ENCODE measurements at regions not wholly inside any gene's neighbourhood (a gene's known extent, or its start where the extent isn't known, plus 50 kb on each side); places are given as distances from the start of the nearest gene placed in this dataset.
"Not testable (repeated sequence)": the region's sequence is repeated elsewhere in the genome, so short reads cannot be mapped to it uniquely, and the experiment has no call there.

- no peak for DNase-seq
Observed at GRCh38 chr3:151593928-151594327, 133.1 kb upstream of the IGSF10 start.

- DNase-seq: no peak
Observed at GRCh38 chr3:151592287-151592686, 131.4 kb upstream of the IGSF10 start.

- no peak for DNase-seq
Observed at GRCh38 chr3:151591441-151591840, 130.6 kb upstream of the IGSF10 start.

DNA sequence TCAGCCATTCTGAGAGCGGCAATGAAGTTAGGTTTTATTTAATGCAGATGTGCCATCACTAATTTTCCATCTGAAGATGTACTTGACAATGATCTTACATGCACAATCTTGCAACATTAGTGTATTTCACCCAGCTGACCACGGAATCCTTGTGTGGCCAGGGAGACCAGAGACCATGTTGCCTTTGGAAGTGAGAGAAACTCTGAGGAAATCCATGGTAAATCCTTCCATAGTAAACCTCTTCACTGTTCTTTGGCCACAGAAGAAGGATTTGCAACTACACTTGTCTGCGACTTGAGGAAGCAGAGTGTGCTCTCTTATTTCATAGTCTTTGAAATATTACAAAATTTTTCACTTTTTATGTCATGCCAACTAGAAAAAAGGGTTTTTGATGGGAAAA, 128.4 kb upstream of the IGSF10 start:
- DNase-seq: no peak

GRCh38 chr3:151587659-151588058, 126.8 kb upstream of the IGSF10 start:
- DNase-seq: not testable (repeated sequence)

DNA sequence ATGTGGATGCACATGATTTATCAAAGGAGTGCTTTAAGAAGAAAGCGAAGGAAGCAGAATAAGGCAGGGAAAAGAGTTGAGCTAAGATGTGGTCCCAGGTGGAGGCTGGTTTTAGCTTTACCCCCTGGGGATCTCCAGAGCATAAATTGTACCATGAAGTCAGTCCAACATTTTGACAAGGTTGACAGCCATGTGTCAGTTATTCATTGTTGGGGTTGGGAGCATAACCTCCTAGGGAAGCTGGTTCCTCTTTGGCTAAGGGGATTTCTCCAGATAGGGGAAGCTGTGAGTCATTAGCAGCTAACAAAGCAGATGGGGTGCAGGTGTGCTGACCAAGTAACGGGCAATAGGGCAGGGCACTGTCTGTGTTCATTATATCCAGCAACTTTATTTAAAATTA, 123.7 kb upstream of the IGSF10 start:
- DNase-seq: no peak

DNA sequence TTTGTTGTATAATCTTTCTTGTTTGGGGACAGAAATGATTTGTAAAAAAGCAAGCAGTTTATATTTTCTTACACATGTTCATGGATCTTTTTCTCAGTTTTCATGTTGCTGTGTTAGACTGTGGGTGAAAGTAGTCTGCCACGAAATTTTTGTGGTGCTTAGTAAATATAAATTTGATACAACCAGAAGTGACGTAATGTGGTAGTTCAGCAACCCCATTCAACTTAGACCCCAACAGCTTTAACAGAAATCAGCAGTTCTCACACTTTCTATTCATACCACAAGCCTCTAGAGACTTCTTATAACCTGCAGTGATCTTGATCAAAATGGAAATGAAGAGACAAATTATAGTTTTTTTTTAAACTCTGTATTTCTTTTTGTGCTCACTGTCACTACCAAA, 120.2 kb upstream of the IGSF10 start:
- DNase-seq: no peak

- no peak for DNase-seq
Observed at GRCh38 chr3:151580591-151580990, 119.7 kb upstream of the IGSF10 start.

DNA sequence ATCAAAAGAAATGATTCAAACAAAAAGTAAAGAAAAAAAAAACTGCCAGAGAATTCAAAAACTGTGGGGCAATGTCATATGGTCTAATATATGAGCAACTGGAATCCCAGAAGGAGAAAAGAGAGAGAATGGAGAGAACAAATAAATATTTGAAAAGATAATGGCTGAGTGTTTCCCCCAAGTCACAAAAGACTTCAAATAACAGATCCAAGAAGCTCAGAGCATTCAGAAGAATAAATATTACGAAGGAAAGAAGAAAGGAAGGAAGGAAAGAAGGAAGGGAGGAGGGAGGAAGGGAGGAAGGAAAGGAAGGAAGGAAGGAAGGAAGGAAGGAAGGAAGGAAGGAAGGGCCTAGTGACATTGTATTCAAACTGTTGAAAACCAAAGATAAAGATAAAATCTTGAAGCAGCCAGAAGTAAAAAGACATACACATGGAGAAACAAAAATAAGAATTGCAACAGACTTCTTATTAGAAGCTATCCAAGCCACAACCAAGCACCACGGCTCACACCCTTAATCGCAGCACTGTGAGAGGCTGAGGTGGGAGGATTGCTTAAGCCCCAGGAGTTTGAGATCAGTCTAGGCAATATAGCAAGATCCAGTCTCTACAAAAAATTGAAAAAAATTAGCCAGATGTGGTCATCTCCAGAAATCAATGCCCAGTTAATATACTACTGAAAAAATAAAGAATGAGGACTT, 118.9 kb upstream of the IGSF10 start:
- DNase-seq: no peak

GRCh38 chr3:151578495-151578894, 117.6 kb upstream of the IGSF10 start:
- DNase-seq: no peak

DNA sequence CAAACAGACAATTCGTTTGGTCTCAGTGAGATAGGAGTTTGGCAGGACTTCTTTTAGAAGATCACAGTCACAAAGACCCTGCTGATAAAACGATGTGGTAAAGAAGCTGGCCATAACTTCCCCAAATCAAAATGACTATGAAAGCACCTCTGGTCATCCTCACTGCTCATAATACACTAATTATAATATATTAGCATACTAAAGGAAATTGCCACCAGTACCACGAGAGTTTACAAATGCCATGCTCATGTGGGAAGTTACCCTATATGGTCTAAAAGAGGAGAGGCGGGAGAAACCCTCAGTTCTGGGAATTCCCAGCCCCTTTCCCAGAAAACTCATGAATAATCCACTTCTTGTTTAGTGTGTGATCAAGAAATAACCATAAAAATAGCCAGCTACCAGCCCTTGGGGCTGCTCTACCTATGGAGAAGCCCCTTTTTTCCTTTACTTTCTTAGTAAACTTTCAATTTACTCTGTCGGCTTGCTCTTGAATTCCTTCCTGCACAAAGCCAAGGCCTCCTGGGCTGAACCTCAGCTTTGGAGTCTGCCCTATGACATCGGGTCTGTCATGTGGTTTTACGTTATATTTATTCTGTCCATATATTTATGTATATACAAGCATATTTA, 115.8 kb upstream of the IGSF10 start:
- no peak for DNase-seq

GRCh38 chr3:151568184-151568583, 107.3 kb upstream of the IGSF10 start:
- DNase-seq: peak; percentile 23

DNA sequence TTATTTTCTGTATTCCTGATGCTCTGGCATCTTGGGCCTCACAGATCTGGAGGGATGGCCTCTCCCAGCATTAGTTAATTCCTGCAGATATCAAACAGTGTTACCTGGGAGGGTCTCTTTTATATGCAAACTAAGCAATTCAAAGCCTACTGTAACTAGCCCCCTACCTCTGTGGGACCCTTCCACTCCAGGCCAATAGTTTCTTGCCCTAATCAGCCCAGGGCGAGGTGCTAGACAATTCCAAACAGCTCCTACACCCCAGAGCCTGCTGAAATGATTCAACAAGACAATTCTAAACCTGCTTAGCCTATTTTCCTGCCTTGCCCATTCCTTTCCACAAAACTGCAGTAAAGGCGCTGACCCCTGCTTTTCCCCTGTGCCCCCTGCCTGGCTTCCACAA, 106.6 kb upstream of the IGSF10 start:
- no peak for DNase-seq

GRCh38 chr3:151564261-151564660, 103.4 kb upstream of the IGSF10 start:
- DNase-seq: no peak

DNA sequence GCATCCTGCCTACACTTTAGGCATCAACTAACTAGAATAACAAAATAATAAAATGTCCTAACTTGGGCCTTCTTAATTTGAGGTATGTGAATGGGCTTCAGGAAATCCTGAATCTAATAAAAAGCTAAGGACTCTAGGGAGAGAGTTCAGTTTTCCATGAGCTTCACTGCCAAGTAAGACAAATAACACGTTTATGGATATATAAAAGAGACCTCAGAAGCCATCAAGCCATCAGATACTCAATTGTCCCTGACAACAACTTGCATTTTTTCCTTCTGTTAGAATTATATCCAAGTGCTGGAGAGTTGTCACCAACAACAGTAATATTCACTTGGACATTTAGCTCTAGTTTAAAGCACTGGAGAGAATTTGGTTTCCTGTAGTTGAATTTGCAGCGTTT, 102.4 kb upstream of the IGSF10 start:
- peak; percentile 44 for DNase-seq

DNA sequence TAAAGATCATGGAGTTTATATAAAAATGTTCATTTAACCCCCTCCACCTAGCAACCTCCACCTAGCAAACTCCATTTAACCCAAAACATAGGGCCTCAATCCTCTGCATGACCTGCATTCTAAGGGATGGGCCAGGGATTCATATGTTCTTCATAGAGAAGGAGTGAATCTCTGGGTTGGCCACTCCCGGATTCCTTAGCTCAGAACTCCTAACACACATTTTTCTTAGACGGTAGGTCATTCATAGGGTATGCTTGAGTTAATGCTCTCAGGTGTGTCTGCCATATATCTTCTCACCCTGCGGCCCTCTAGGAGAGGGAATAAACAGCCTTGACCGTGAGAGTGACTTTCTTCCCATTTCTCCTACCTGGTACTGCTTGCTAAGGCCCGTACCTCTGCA, 102.0 kb upstream of the IGSF10 start:
- DNase-seq: no peak

GRCh38 chr3:151561878-151562277, 101.0 kb upstream of the IGSF10 start:
- no peak for DNase-seq

DNA sequence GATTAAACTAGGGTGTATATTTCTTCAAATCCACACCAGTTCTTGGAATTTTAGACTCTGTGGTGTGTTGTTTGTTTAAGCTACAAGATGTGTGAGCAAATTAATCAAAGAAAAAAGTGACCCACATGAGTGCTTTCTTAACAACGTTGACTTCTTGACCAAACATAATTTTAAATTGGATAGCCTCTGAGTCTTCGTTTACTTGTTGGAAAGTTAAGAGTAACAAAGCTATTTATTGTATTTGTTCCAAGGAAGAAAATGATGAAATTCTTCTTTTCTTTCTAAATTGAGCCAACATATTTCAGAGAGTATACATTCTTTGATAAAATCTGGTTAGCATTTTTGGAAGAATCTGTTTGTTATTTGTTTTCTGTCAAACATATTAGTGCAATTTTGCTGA, 99.9 kb upstream of the IGSF10 start:
- no peak for DNase-seq

GRCh38 chr3:151559736-151560135, 98.9 kb upstream of the IGSF10 start:
- DNase-seq: no peak

DNA sequence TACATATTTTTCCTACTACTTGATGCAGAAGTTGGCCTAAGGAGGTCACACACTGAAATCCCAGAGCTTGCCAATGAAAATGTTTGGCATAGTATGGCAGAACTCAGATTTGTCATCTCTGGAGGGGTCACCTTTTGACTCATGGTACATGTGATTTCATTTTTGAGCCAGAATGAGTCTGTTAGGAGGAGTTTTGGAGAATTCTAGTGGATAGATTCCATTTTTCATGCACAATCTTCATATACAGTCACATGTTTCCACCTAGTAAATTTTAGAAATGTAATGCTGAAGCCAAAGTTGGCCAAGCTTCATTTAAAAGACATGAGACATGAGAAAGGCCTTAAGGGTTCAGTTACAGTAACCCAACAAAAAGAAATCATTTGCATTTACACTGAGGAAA, 97.8 kb upstream of the IGSF10 start:
- no peak for DNase-seq

DNA sequence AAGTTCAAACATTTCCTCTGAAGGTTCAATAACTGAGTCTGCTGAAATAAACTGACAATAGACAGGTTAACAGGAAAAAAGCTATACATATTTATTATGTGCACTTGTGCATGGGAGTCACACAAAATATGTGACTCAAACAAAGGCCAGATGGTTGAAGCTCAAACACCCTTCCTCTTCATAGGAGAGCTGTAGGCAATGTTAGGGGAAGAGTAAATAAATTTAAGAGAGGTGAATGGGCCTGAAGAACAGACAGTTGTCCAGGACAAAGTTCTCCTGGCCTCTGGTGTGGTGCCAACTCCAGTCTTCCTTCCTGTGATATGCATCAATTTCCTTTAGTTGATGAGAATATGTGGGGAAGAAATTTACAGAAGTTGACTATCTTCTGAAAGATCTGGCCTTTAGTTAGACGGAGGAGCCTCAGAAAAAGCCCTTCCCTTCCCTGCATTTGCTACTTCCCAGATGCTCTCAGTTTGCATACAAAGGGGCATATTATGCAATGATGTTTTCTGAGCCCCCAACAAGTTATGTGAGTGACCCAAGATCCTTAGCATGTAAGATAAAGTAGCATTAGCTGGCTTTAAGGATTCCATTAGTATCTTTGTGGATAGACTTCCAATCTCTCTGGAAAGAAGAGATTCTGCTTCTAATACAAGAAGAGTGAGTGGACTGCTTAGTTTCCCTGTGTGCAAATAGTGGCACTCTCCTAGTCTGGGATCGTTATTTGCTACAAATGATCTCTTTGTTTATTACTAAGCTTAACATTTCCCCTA, 96.4 kb upstream of the IGSF10 start:
- DNase-seq: no peak

DNA sequence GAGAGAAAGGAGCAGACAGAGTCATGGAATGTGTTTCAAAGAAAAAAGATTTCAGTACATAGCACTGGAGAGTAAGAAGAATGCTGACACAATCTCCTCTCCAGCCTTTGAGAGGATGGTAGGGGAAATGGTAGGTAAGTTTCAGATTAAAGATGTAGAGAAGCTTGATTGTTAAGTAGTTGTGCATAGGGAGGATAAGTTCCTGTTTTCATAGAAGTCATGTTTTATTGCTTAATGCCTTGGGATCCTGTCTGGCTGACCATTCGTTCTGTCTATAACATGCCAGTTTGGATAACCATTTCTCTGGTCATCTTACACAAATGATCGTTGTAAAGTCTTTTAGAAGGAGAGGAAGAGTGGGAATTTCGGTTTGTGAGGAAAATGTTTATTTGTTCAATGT, 95.7 kb upstream of the IGSF10 start:
- no peak for DNase-seq

DNA sequence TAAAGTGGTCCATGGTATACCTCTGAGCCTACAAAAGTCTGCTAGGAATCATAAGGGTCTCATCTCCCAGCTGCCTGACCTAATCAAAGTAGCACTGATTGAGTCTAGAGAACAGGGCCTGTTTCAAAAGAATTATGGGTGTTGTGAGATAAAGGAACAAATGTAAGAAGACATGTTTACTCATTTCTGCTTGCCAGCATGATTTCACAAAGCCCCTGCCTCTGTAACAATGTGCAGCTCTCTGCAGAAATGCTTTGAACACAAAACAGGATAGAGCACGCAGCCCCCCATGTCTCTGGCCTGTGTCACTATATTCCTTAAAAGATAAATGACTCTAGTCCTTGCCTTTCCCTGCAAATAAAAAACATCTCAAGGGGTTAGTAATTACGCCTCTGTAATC, 94.7 kb upstream of the IGSF10 start:
- no peak for DNase-seq

GRCh38 chr3:151553888-151554287, 93.0 kb upstream of the IGSF10 start:
- DNase-seq: no peak

Data from hindlimb muscle (tissue), 1 donor.